NCI-H2227 (cell line): ENCODE measurements at regions not wholly inside any gene's neighbourhood (a gene's known extent, or its start where the extent isn't known, plus 50 kb on each side); places are given as distances from the start of the nearest gene placed in this dataset.
"Not testable (repeated sequence)": the region's sequence is repeated elsewhere in the genome, so short reads cannot be mapped to it uniquely, and the experiment has no call there.

ENCODE experiments used
- DNase-seq: peaks from one replicate; lab custom pipeline; 2025; ENCODE audit not compliant: unreplicated experiment; lab: John Stamatoyannopoulos, UW

- DNase-seq: no peak
These were observed 1989.4 kb downstream of the PCDH9 start for GRCh38 chr13:65240773-65241172.

GRCh38 chr13:65236841-65237418, 1993.2 kb downstream of the PCDH9 start:
- DNase-seq: no peak

- DNase-seq: no peak
These were observed 2012.6 kb downstream of the PCDH9 start for GRCh38 chr13:65217471-65217995.

- DNase-seq: not testable (repeated sequence)
These were observed 2027.3 kb downstream of the PCDH9 start for GRCh38 chr13:65202845-65203244.

- DNase-seq: no peak
These were observed 2041.4 kb downstream of the PCDH9 start for GRCh38 chr13:65188721-65189120.

- no peak for DNase-seq
These were observed 2062.1 kb downstream of the PCDH9 start for GRCh38 chr13:65168026-65168425.

GRCh38 chr13:65166675-65167074, 2063.5 kb downstream of the PCDH9 start:
- no peak for DNase-seq

GRCh38 chr13:65159803-65160202, 2070.3 kb downstream of the PCDH9 start:
- DNase-seq: no peak

GRCh38 chr13:65155861-65156260, 2074.3 kb downstream of the PCDH9 start:
- no peak for DNase-seq

- DNase-seq: no peak
These were observed 2075.3 kb downstream of the PCDH9 start for GRCh38 chr13:65154661-65155447.

- DNase-seq: no peak
These were observed 2080.4 kb downstream of the PCDH9 start for GRCh38 chr13:65149687-65150086.

GRCh38 chr13:65143920-65144319, 2086.2 kb downstream of the PCDH9 start:
- DNase-seq: no peak

GRCh38 chr13:65133094-65133493, 2097.0 kb downstream of the PCDH9 start:
- DNase-seq: no peak

- no peak for DNase-seq
These were observed 2104.9 kb downstream of the PCDH9 start for GRCh38 chr13:65125236-65125635.

GRCh38 chr13:65112531-65112941, 2117.6 kb downstream of the PCDH9 start:
- DNase-seq: no peak

GRCh38 chr13:65112123-65112522, 2118.0 kb downstream of the PCDH9 start:
- no peak for DNase-seq

GRCh38 chr13:65111223-65111622, 2118.9 kb downstream of the PCDH9 start:
- DNase-seq: no peak

- not testable (repeated sequence) for DNase-seq
These were observed 2125.7 kb downstream of the PCDH9 start for GRCh38 chr13:65104436-65104835.

- DNase-seq: no peak
These were observed 2126.8 kb downstream of the PCDH9 start for GRCh38 chr13:65103351-65103750.

GRCh38 chr13:65095161-65096082, 2134.7 kb downstream of the PCDH9 start:
- no peak for DNase-seq

- DNase-seq: no peak
These were observed 2136.8 kb downstream of the PCDH9 start for GRCh38 chr13:65093357-65093756.
